Keratinocyte (primary cell): ENCODE measurements at regions not wholly inside any gene's neighbourhood (a gene's known extent, or its start where the extent isn't known, plus 50 kb on each side); places are given as distances from the start of the nearest gene placed in this dataset.

Experiments
- CTCF ChIP-seq, 3 experiments: IDR thresholded peaks in 1 of 3; conservative IDR thresholded peaks in 1 of 3; optimal IDR thresholded peaks in 1 of 3; 2 replicates in 2 of 3; 3 replicates in 1 of 3; pipeline versions ENCODE3 to v1.5.1; 2011; ENCODE audit warnings: low read length in 3 of 3, mild to moderate bottlenecking in 3 of 3, moderate library complexity in 2 of 3, control low read depth in 1 of 3, inconsistent platforms in 1 of 3; ENCODE audit not compliant: insufficient read depth in 2 of 3; ENCODE audit errors: extremely low read depth in 1 of 3
- EZH2 ChIP-seq: IDR thresholded peaks from one replicate; pipeline ENCODE4 v1.6.1; 2012; ENCODE audit warnings: inconsistent platforms, mild to moderate bottlenecking, low read length, moderate library complexity

DNA sequence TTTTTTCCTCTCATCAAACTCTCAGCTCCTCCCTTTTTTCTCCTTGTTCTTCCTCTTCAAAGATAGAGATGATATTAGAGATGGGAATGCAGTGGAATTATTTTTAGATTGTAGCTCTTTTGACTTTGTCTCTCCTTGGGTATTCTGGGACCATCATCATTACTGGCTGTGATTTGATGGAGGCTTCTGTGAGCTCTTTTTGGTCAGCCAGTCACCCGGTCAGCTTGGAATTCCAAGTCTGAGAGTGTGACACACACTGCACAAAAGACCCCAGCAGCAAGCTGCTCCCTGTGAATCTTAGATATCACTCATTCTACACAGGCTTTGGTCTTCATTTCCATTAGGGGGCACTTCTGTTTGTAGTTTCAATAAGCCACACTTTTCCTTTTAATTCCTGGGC lies 51.6 kb upstream of the NEK7 start:
- TF ChIP-seq CTCF (optimal IDR thresholded peaks at IDR 0.05 in 1 of 3, IDR thresholded peaks at IDR 0.05 in 1 of 3, conservative IDR thresholded peaks at IDR 0.05 in 1 of 3; ENCODE audit: extremely low read depth in 1 of 3, insufficient read depth in 2 of 3, low read length in 3 of 3), result no peak
- TF ChIP-seq EZH2, result no peak
